GM23248 (cell line): ENCODE measurements at regions not wholly inside any gene's neighbourhood (a gene's known extent, or its start where the extent isn't known, plus 50 kb on each side); places are given as distances from the start of the nearest gene placed in this dataset.

Source experiments
- EZH2 ChIP-seq: fragments of 200-600 bp; sonication (generic); IDR thresholded peaks from 2 replicates; pipeline ENCODE4 v1.6.1; 2018; ENCODE audit warnings: antibody characterized with exemption, mild to moderate bottlenecking; ENCODE audit not compliant: insufficient read depth, poor library complexity, severe bottlenecking
- EZH2phosphoT487 ChIP-seq: fragments of 200-600 bp; sonication (generic); IDR thresholded peaks from 2 replicates; pipeline ENCODE4 v1.6.1; 2018; ENCODE audit warnings: antibody characterized with exemption, moderate library complexity, mild to moderate bottlenecking, low read depth; ENCODE audit not compliant: insufficient read depth

DNA sequence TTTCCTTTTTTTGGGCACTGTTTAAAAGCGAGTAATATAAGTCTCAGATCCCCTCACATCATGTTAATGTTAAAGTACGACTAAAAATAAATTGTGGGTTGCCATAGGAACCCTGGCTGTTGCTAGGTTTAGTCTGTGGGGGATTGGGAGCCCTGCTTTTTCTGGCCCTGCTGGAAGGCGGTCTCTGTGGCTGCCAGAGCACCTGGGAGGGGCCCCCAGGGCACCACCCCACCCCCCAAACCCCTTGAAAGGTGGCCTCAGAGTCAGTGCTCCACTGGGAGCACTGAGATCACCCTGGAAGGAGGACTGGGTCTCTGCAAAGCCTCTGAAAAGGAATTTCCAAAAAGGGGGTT, 66.2 kb upstream of the NEURL1B start:
- TF ChIP-seq EZH2 (no peak), EZH2phosphoT487 (no peak)
